ENCODE measurements at regions not wholly inside any gene's neighbourhood (a gene's known extent, or its start where the extent isn't known, plus 50 kb on each side); places are given as distances from the start of the nearest gene placed in this dataset.
A peak's percentile ranks its signal among the peaks of the same experiment; 100 is the strongest.
"Not testable (repeated sequence)": the region's sequence is repeated elsewhere in the genome, so short reads cannot be mapped to it uniquely, and the experiment has no call there.

DNA sequence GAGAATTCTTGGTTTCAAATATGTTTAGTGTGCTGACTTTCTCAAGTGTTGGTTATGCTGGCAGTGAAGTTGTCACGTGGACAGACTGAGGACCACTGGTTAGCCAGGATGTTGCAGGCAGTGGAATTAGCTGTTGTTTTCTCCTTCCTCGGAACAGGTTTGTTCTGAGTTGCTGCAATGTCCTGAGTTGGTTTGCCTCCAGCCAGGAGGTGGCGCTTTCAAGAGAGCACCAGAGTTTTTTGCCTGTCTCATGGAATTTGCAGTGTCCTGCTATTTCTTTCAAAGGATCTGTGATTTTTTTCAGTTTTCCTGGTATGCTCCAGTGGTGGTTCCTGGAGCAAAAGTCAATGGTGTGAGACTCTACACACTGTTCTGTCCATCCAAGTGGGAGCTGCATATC lies 158.1 kb upstream of the CXorf66 start:
- no peak for DNase-seq (ENCODE audit: low spot score in 2 of 2)
- Histone ChIP-seq H3K9me3 (no peaks in the 10 kb centered on the region), H3K27ac (no peak overlapping the region), H3K4me3 (no peak overlapping the region), H3K36me3 (no peaks in the 10 kb centered on the region), H3K4me1 (no peaks in the 10 kb centered on the region), H3K27me3 (no peaks in the 10 kb centered on the region)
- WGBS, 2 donors: 19 to 20% methylated on average over 2 to 3 of the region's 3 CpGs
- TF ChIP-seq EP300 (IDR thresholded peaks at IDR 0.05) (no peak), POLR2A (IDR thresholded peaks at IDR 0.05) (no peak)
- TF ChIP-seq, protein P1, sequence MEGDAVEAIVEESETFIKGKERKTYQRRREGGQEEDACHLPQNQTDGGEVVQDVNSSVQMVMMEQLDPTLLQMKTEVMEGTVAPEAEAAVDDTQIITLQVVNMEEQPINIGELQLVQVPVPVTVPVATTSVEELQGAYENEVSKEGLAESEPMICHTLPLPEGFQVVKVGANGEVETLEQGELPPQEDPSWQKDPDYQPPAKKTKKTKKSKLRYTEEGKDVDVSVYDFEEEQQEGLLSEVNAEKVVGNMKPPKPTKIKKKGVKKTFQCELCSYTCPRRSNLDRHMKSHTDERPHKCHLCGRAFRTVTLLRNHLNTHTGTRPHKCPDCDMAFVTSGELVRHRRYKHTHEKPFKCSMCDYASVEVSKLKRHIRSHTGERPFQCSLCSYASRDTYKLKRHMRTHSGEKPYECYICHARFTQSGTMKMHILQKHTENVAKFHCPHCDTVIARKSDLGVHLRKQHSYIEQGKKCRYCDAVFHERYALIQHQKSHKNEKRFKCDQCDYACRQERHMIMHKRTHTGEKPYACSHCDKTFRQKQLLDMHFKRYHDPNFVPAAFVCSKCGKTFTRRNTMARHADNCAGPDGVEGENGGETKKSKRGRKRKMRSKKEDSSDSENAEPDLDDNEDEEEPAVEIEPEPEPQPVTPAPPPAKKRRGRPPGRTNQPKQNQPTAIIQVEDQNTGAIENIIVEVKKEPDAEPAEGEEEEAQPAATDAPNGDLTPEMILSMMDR (IDR thresholded peaks at IDR 0.05): no peak

DNA sequence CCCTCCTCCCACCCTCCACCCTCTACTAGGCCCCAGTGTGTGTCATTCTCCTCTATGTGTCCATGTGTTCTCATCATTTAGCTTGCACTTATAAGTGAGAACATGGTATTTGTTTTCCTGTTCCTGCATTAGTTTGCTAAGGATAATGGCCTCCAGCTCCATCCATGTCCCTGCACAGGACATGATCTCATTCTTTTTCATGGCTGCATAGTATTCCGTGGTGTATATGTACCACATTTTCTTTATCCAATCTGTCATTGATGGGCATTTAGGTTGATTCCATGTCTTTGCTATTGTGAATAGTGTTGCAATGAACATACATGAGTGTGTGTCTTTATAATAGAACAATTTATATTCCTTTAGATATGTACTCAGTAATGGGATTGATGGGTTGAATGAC lies 148.7 kb upstream of the CXorf66 start:
- not testable (repeated sequence) for H3K27ac ChIP-seq; H3K4me3 ChIP-seq; H3K27me3 ChIP-seq; DNase-seq (ENCODE audit: low spot score in 2 of 2); H3K36me3 ChIP-seq; H3K9me3 ChIP-seq; H3K4me1 ChIP-seq
- WGBS, 2 donors: 85 to 89% methylated on average over 1 of the region's 1 CpG

DNA sequence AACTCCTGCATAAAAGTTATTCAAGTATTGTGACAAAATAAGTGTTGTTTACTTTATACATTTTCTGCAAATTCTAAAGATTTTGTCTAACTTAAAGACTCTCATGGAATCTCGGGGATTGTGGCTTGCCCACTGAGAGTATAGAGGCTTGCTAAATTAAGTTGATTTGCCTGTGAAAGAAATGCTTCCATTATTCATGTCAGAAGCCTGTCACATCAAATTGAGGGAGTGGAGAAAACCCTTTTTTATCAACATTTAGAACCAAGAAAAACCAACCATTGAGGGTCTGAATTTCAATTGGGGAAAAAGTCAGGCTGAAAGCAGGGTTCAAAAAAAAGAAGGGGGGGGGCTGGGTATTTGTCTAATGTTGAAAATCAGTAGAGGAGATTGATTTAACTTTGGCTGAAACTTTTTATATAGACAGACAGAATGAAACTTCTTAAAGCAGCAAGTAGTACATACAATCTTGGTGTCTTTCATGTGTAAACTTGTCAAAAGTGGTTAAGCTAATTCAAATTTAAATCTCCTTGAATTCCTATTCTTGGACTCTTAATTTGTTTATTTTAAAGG lies 144.8 kb upstream of the CXorf66 start:
- 36 to 43% methylated on average over 1 of the region's 1 CpG for WGBS, 2 donors
- DNase-seq (ENCODE audit: low spot score in 2 of 2): no peak
- Histone ChIP-seq H3K36me3 (no peaks in the 10 kb centered on the region), H3K27ac (no peak overlapping the region), H3K27me3 (peaks cover 0 to 8% of the 10 kb centered on the region in 2 donors), H3K4me1 (no peaks in the 10 kb centered on the region), H3K4me3 (no peak overlapping the region), H3K9me3 (no peaks in the 10 kb centered on the region)
- TF ChIP-seq POLR2A (IDR thresholded peaks at IDR 0.05) (no peak), EP300 (IDR thresholded peaks at IDR 0.05) (no peak)
- TF ChIP-seq, protein P1 (IDR thresholded peaks at IDR 0.05): no peak

GRCh38 chrX:140104760-140105159 lies 139.4 kb upstream of the CXorf66 start:
- peaks cover 0 to 8% of the 10 kb centered on the region in 2 donors for H3K27me3 ChIP-seq
- 23 to 35% methylated on average over 3 of the region's 3 CpGs for WGBS, 2 donors
- no peaks in the 10 kb centered on the region for H3K9me3 ChIP-seq
- peaks cover 0 to 6% (median 0%) of the 10 kb centered on the region in 4 donors for H3K4me1 ChIP-seq
- H3K36me3 ChIP-seq: no peaks in the 10 kb centered on the region
- H3K4me3 ChIP-seq: no peak overlapping the region
- TF ChIP-seq, protein P1 (IDR thresholded peaks at IDR 0.05): no peak
- TF ChIP-seq EP300 (IDR thresholded peaks at IDR 0.05) (no peak), POLR2A (IDR thresholded peaks at IDR 0.05) (no peak)
- no peak for DNase-seq (ENCODE audit: low spot score in 2 of 2)
- no peak overlapping the region for H3K27ac ChIP-seq

DNA sequence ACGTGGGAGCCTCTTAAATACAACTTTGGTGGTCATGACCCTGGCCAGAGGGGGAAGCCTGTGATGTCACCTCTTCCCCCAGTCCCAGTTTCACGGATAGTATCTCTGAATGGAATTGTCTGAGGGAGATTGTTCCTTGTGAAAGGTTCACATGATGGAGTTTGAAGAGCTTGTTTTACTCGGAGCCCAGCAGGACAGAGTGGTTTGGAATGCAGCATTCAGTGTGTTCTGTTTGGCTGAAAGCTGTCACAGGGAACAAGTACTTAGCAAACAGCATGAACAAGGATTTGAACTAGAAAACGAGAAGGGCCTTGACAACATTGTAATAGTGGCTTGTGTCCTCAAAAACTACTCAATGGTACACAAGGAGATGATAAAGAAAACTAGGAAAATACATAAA lies 133.9 kb upstream of the CXorf66 start:
- Histone ChIP-seq H3K4me1 (peaks cover 0 to 7% (median 0%) of the 10 kb centered on the region in 4 donors), H3K4me3 (no peak overlapping the region), H3K27ac (no peak overlapping the region), H3K36me3 (no peaks in the 10 kb centered on the region), H3K27me3 (peaks cover 0 to 2% of the 10 kb centered on the region in 2 donors), H3K9me3 (no peaks in the 10 kb centered on the region)
- 7 to 18% methylated on average over 4 of the region's 4 CpGs for WGBS, 2 donors
- no peak for DNase-seq (ENCODE audit: low spot score in 2 of 2)
- TF ChIP-seq EP300 (IDR thresholded peaks at IDR 0.05) (no peak), POLR2A (IDR thresholded peaks at IDR 0.05) (no peak)
- TF ChIP-seq, protein P1 (IDR thresholded peaks at IDR 0.05): no peak

DNA sequence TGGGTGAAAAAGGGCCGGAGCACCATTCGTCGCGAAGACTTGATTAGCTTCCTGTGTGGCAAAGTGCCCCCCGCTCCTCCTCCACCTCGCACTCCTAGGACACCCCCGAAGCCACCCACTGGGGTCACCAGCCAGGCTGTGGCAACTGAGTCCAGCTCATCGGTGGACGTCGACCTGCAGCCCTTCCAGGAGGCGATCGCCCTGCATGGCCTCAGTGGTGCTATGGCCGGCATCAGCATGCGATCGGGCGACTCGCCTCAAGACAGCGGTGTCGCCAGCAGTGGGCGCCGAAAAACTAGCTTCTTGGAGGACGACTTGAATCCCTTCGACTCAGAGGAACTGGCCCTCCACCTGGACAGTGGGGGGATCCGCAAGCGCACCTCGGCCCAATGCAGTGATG lies 126.8 kb upstream of the CXorf66 start:
- H3K27ac ChIP-seq: no peak overlapping the region
- TF ChIP-seq, protein P1 (IDR thresholded peaks at IDR 0.05): no peak
- TF ChIP-seq EP300 (IDR thresholded peaks at IDR 0.05) (no peak), POLR2A (IDR thresholded peaks at IDR 0.05) (no peak)
- H3K9me3 ChIP-seq: no peaks in the 10 kb centered on the region
- peaks cover 0 to 8% (median 0%) of the 10 kb centered on the region in 4 donors for H3K4me1 ChIP-seq
- H3K4me3 ChIP-seq: peak overlapping the region in 2 of 4 donors; percentile 32 to 55
- H3K27me3 ChIP-seq: peaks cover 2 to 13% of the 10 kb centered on the region in 2 donors
- 83% methylated on average over 26 of the region's 26 CpGs; no CpG with 5 or more reads in 1 of the 2 donors for WGBS, 2 donors
- no peaks in the 10 kb centered on the region for H3K36me3 ChIP-seq
- no peak for DNase-seq (ENCODE audit: low spot score in 2 of 2)
